K562 (cell line): ENCODE measurements at regions not wholly inside any gene's neighbourhood (a gene's known extent, or its start where the extent isn't known, plus 50 kb on each side); places are given as distances from the start of the nearest gene placed in this dataset.
A peak's percentile ranks its signal among the peaks of the same experiment; 100 is the strongest.

Experiments
- BMI1 ChIP-seq: fragments of 150-350 bp; IDR thresholded peaks from 2 replicates; pipeline ENCODE4 v1.6.1; 2014; ENCODE audit warnings: low read length
- CBFA2T2 ChIP-seq: fragments of 450-650 bp; conservative IDR thresholded peaks from 2 replicates; pipeline ENCODE4 v1.6.1; 2017; ENCODE audit warnings: mild to moderate bottlenecking
- CHD2 ChIP-seq: IDR thresholded peaks from 2 replicates; pipeline ENCODE4 v1.6.1; 2011; ENCODE audit warnings: low read depth, low read length
- EZH2 ChIP-seq: IDR thresholded peaks from 2 replicates; pipeline ENCODE4 v1.6.1; 2012; ENCODE audit warnings: low read depth, mild to moderate bottlenecking, inconsistent platforms, low read length, borderline replicate concordance
- NFRKB ChIP-seq: fragments of 450-650 bp; IDR thresholded peaks from 2 replicates; pipeline ENCODE4 v1.6.1; 2016; ENCODE audit warnings: low read depth
- NR4A1 ChIP-seq, 2 experiments: fragments of 250-450 bp in 1 of 2; fragments of 450-650 bp in 1 of 2; sonication (Bioruptor Pico) in 1 of 2; IDR thresholded peaks; 2 replicates each; pipeline versions ENCODE4 v1.4.0 to v1.6.1; 2016 to 2020; ENCODE audit warnings: mild to moderate bottlenecking in 2 of 2, missing compliant biosample characterization in 1 of 2, missing genetic modification characterization in 1 of 2, moderate library complexity in 1 of 2
- NUFIP1 ChIP-seq: fragments of 450-650 bp; IDR thresholded peaks from 2 replicates; pipeline ENCODE4 v1.6.1; 2018; ENCODE audit not compliant: partially characterized antibody
- RBM15 ChIP-seq: fragments of 200-400 bp; formaldehyde crosslinking; IDR thresholded peaks from 2 replicates; pipeline ENCODE4 v1.6.1; 2018; ENCODE audit warnings: mild to moderate bottlenecking, low read length, moderate library complexity; ENCODE audit not compliant: insufficient read depth
- RBM17 ChIP-seq: fragments of 200-400 bp; formaldehyde crosslinking; IDR thresholded peaks from 2 replicates; pipeline ENCODE4 v1.6.1; 2017; ENCODE audit warnings: low read depth, mild to moderate bottlenecking, low read length, borderline replicate concordance
- SIN3A ChIP-seq, 2 experiments: fragments of 150-350 bp in 1 of 2; IDR thresholded peaks; 2 replicates each; pipeline ENCODE4 v1.6.1; 2011 to 2016; ENCODE audit warnings: borderline replicate concordance in 2 of 2, low read depth in 2 of 2, low read length in 2 of 2, mild to moderate bottlenecking in 2 of 2, moderate library complexity in 2 of 2; ENCODE audit not compliant: control insufficient read depth in 1 of 2
- ZKSCAN3 ChIP-seq: fragments of 250-450 bp; sonication (Bioruptor Pico); IDR thresholded peaks from 2 replicates; pipeline ENCODE4 v1.4.0; 2020
- ZNF140 ChIP-seq: fragments of 250-450 bp; sonication (Bioruptor Pico); IDR thresholded peaks from 2 replicates; pipeline ENCODE4 v1.8.0; 2021; ENCODE audit warnings: moderate library complexity, mild to moderate bottlenecking, inconsistent platforms
- ZNF408 ChIP-seq: fragments of 250-450 bp; sonication (Bioruptor Pico); IDR thresholded peaks from 2 replicates; pipeline ENCODE4 v1.4.0; 2020; ENCODE audit warnings: low read depth, mild to moderate bottlenecking, moderate library complexity
- ZNF445 ChIP-seq: fragments of 250-450 bp; sonication (Bioruptor Pico); IDR thresholded peaks from 2 replicates; pipeline ENCODE4 v1.4.0; 2020; ENCODE audit warnings: low read depth, mild to moderate bottlenecking, moderate library complexity
- TF ChIP-seq, protein P1 (sequence below): fragments of 250-450 bp; sonication (Bioruptor Pico); IDR thresholded peaks from 2 replicates; pipeline ENCODE4 v1.4.0; 2020
- TF ChIP-seq, protein P2 (sequence below): sonication (generic); formaldehyde crosslinking; IDR thresholded peaks from 2 replicates; pipeline ENCODE4 v1.8.1; 2023; ENCODE audit warnings: mild to moderate bottlenecking, missing genetic modification reagents
- TF ChIP-seq, protein P3 (sequence below): fragments of 250-450 bp; sonication (Bioruptor Pico); IDR thresholded peaks from 2 replicates; pipeline ENCODE4 v1.4.0; 2020; ENCODE audit warnings: mild to moderate bottlenecking, moderate library complexity, borderline replicate concordance
- TF ChIP-seq, protein P4 (sequence below): IDR thresholded peaks from 2 replicates; pipeline ENCODE4 v1.6.1; 2016; ENCODE audit warnings: missing genetic modification characterization, missing compliant biosample characterization

DNA sequence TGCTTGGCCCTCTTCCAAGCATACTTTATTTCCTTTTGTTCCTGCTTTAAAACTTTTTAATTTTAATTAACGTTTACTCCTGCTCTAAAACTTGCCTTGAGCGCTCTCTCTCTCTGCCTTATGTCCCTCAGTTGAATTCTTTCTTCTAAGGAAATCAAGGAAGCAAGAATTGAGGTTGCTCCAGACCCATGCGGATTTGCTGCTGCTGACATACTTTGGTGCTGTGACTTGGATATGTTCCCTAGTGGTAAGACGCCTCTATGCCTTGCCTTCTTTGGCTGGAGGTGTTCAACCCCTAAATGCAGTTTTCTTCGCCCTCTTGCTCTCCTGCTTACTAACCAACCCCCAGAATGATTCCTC, 148.1 kb downstream of the ADSS2 start (continued):
- TF ChIP-seq NR4A1 (CRISPR knock-in tag; IDR thresholded peaks at IDR 0.05) (no peak), NR4A1 (tag; IDR thresholded peaks at IDR 0.05) (peak; percentile 23; the same call in 1 of the 2 replicates), ZNF140 (no peak), RBM15 (no peak), ZNF408 (CRISPR knock-in tag) (no peak), ZKSCAN3 (CRISPR knock-in tag) (no peak), BMI1 (no peak), EZH2 (no peak), ZNF445 (CRISPR knock-in tag) (no peak), SIN3A (IDR thresholded peaks at IDR 0.05; ENCODE audit: borderline replicate concordance in 2 of 2, control insufficient read depth in 1 of 2, low read depth in 2 of 2, low read length in 2 of 2) (no peak), CBFA2T2 (no peak), NFRKB (peak; percentile 27; the same call in 1 of the 2 replicates), RBM17 (no peak), NUFIP1 (no peak), CHD2 (no peak)
- TF ChIP-seq, protein P1, sequence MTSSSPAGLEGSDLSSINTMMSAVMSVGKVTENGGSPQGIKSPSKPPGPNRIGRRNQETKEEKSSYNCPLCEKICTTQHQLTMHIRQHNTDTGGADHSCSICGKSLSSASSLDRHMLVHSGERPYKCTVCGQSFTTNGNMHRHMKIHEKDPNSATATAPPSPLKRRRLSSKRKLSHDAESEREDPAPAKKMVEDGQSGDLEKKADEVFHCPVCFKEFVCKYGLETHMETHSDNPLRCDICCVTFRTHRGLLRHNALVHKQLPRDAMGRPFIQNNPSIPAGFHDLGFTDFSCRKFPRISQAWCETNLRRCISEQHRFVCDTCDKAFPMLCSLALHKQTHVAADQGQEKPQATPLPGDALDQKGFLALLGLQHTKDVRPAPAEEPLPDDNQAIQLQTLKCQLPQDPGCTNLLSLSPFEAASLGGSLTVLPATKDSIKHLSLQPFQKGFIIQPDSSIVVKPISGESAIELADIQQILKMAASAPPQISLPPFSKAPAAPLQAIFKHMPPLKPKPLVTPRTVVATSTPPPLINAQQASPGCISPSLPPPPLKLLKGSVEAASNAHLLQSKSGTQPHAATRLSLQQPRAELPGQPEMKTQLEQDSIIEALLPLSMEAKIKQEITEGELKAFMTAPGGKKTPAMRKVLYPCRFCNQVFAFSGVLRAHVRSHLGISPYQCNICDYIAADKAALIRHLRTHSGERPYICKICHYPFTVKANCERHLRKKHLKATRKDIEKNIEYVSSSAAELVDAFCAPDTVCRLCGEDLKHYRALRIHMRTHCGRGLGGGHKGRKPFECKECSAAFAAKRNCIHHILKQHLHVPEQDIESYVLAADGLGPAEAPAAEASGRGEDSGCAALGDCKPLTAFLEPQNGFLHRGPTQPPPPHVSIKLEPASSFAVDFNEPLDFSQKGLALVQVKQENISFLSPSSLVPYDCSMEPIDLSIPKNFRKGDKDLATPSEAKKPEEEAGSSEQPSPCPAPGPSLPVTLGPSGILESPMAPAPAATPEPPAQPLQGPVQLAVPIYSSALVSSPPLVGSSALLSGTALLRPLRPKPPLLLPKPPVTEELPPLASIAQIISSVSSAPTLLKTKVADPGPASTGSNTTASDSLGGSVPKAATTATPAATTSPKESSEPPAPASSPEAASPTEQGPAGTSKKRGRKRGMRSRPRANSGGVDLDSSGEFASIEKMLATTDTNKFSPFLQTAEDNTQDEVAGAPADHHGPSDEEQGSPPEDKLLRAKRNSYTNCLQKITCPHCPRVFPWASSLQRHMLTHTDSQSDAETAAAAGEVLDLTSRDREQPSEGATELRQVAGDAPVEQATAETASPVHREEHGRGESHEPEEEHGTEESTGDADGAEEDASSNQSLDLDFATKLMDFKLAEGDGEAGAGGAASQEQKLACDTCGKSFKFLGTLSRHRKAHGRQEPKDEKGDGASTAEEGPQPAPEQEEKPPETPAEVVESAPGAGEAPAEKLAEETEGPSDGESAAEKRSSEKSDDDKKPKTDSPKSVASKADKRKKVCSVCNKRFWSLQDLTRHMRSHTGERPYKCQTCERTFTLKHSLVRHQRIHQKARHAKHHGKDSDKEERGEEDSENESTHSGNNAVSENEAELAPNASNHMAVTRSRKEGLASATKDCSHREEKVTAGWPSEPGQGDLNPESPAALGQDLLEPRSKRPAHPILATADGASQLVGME (CRISPR knock-in tag) = no peak
- TF ChIP-seq, protein P2, sequence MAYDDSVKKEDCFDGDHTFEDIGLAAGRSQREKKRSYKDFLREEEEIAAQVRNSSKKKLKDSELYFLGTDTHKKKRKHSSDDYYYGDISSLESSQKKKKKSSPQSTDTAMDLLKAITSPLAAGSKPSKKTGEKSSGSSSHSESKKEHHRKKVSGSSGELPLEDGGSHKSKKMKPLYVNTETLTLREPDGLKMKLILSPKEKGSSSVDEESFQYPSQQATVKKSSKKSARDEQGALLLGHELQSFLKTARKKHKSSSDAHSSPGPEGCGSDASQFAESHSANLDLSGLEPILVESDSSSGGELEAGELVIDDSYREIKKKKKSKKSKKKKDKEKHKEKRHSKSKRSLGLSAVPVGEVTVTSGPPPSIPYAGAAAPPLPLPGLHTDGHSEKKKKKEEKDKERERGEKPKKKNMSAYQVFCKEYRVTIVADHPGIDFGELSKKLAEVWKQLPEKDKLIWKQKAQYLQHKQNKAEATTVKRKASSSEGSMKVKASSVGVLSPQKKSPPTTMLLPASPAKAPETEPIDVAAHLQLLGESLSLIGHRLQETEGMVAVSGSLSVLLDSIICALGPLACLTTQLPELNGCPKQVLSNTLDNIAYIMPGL (CRISPR knock-in tag) = no peak
- TF ChIP-seq, protein P3, sequence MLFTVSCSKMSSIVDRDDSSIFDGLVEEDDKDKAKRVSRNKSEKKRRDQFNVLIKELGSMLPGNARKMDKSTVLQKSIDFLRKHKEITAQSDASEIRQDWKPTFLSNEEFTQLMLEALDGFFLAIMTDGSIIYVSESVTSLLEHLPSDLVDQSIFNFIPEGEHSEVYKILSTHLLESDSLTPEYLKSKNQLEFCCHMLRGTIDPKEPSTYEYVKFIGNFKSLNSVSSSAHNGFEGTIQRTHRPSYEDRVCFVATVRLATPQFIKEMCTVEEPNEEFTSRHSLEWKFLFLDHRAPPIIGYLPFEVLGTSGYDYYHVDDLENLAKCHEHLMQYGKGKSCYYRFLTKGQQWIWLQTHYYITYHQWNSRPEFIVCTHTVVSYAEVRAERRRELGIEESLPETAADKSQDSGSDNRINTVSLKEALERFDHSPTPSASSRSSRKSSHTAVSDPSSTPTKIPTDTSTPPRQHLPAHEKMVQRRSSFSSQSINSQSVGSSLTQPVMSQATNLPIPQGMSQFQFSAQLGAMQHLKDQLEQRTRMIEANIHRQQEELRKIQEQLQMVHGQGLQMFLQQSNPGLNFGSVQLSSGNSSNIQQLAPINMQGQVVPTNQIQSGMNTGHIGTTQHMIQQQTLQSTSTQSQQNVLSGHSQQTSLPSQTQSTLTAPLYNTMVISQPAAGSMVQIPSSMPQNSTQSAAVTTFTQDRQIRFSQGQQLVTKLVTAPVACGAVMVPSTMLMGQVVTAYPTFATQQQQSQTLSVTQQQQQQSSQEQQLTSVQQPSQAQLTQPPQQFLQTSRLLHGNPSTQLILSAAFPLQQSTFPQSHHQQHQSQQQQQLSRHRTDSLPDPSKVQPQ (CRISPR knock-in tag) = no peak
- TF ChIP-seq, protein P4, sequence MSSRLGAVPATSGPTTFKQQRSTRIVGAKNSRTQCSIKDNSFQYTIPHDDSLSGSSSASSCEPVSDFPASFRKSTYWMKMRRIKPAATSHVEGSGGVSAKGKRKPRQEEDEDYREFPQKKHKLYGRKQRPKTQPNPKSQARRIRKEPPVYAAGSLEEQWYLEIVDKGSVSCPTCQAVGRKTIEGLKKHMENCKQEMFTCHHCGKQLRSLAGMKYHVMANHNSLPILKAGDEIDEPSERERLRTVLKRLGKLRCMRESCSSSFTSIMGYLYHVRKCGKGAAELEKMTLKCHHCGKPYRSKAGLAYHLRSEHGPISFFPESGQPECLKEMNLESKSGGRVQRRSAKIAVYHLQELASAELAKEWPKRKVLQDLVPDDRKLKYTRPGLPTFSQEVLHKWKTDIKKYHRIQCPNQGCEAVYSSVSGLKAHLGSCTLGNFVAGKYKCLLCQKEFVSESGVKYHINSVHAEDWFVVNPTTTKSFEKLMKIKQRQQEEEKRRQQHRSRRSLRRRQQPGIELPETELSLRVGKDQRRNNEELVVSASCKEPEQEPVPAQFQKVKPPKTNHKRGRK (tag) = peak; percentile 48; the same call in 1 of the 2 replicates
